ENCODE measurements at regions not wholly inside any gene's neighbourhood (a gene's known extent, or its start where the extent isn't known, plus 50 kb on each side); places are given as distances from the start of the nearest gene placed in this dataset.

DNA sequence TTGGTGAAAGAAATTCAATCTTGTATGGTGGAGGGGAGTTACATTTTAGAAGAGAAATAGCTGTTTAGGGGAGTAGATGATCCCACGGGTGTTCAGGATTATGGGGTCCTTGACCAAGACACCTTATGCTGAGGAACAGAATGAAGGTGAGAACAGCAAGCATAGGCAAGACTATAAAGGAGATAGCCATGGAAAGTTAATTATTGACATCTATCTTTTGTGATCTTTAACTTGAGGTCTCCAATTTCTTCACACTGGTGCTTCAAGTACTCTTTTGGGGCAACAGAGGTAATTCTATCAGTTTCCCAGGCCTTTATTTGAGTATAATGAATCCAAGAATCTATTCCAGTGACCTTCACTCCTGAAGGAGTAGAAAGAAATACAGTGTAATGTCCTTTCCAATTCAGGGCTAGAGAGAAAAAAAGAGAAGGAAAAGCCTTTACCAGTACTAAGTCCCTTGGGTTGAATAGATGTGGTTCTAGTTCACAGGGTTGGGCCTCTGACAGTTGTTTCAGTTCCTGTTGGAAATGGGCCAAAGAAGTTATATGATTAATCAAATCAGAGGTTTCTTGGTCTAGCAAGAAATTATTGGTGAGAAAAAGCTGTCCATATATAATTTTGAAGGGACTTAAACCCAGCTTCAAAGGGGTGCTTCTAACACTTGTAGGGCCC is 2104.1 kb upstream of the ACO1 start:
- Histone ChIP-seq H2AFZ (ENCODE audit: low read length) (no peak overlapping the region), H3K4me3 (replicated peaks in 1 of 3; ENCODE audit: insufficient read depth in 1 of 3, low read depth in 2 of 3, low read length in 3 of 3) (no peak overlapping the region), H3K79me2 (ENCODE audit: insufficient read depth, low read length) (no peaks in the 10 kb centered on the region), H3K4me2 (ENCODE audit: low read depth, low read length) (no peak overlapping the region), H4K20me1 (ENCODE audit: insufficient read depth, low read length) (no peaks in the 10 kb centered on the region), H3K36me3 (replicated peaks in 1 of 2; ENCODE audit: control insufficient read depth in 1 of 2, insufficient read depth in 2 of 2, low read length in 2 of 2) (no peaks in the 10 kb centered on the region), H3K27ac (ENCODE audit: extremely low read length, insufficient read depth, low read length) (no peak overlapping the region), H3K27me3 (ENCODE audit: control insufficient read depth in 1 of 2, insufficient read depth in 2 of 2, low read length in 2 of 2) (no peaks in the 10 kb centered on the region), H3K9ac (ENCODE audit: insufficient read depth, low read depth, low read length) (no peak overlapping the region), H3K4me1 (ENCODE audit: insufficient read depth, low read length) (no peaks in the 10 kb centered on the region), H3K9me3 (ENCODE audit: low read length) (no peaks in the 10 kb centered on the region)
- TF ChIP-seq HHEX (CRISPR knock-in tag; IDR thresholded peaks at IDR 0.05) (no peak), HDAC6 (IDR thresholded peaks at IDR 0.05; ENCODE audit: low read depth, low read length) (no peak), KDM5A (IDR thresholded peaks at IDR 0.05; ENCODE audit: borderline replicate concordance, low read length) (no peak), ZNF318 (CRISPR knock-in tag; IDR thresholded peaks at IDR 0.05) (no peak), ZNF501 (CRISPR knock-in tag; IDR thresholded peaks at IDR 0.05) (no peak)
- ATAC-seq = no peak
- CTCF ChIA-PET (ENCODE audit: low intra/inter-chr PET ratio, low total read pairs) = no interaction called here
- DNase-seq (ENCODE audit: low spot score) = no peak
- no TSS peak for BruUV-seq (replicated peaks)
- intact Hi-C loops (cut with micrococcal nuclease; ENCODE audit: unreplicated experiment) = no loop called here
- FAIRE-seq = no peak
- 0% methylated on average over 1 of the region's 1 CpG for WGBS (ENCODE audit: low lambda C conversion rate)
- POLR2A ChIA-PET = no interaction called here
- in situ Hi-C loops (cut with HindIII; ENCODE audit: extremely low pct_ligation_motif_present, low pct_unique_long_range_greater_than_20kb) = no loop called here
